PC-9 (cell line): ENCODE measurements at regions not wholly inside any gene's neighbourhood (a gene's known extent, or its start where the extent isn't known, plus 50 kb on each side); places are given as distances from the start of the nearest gene placed in this dataset.

ENCODE experiments used
- BruUV-seq: library from RNA; stranded (reverse); fragments of 400-500 nt; replicated peaks from 2 replicates; lab custom pipeline; 2021; lab: Mats Ljungman, UMichigan
- CTCF ChIA-PET: fragments of 300-600 bp; sonication (Branson Sonifier 250); formaldehyde crosslinking; loops from one replicate; lab custom pipeline; 2022; ENCODE audit warnings: antibody characterized with exemption; lab: Charles Lee
- POLR2A ChIA-PET: fragments of 300-600 bp; sonication (Branson Sonifier 250); formaldehyde crosslinking; loops from one replicate; lab custom pipeline; 2022; ENCODE audit warnings: antibody characterized with exemption; ENCODE audit not compliant: unreplicated experiment; lab: Charles Lee
- DNase-seq, 2 experiments: peaks; one replicate each; pipeline versions ENCODE4 v3.0.0 to v3.0.0-alpha.2; 2015 to 2022; ENCODE audit warnings: mixed read lengths in 1 of 2
- H2AFZ ChIP-seq: fragments of 200-600 bp; sonication (generic); 2 replicates; pipeline ENCODE4 v1.8.1; 2017; ENCODE audit warnings: antibody characterized with exemption
- H3F3A ChIP-seq: fragments of 200-600 bp; sonication (generic); 2 replicates; pipeline ENCODE4 v1.8.1; 2017; ENCODE audit warnings: antibody characterized with exemption, mild to moderate bottlenecking, low read depth; ENCODE audit not compliant: insufficient read depth
- H3K27ac ChIP-seq: fragments of 200-600 bp; sonication (generic); 2 replicates; pipeline ENCODE4 v1.6.1; 2016; ENCODE audit warnings: mixed run types
- H3K27me3 ChIP-seq: fragments of 200-600 bp; sonication (generic); 2 replicates; pipeline ENCODE4 v1.6.1; 2016; ENCODE audit warnings: low read depth, mixed run types; ENCODE audit not compliant: insufficient read depth
- H3K36me3 ChIP-seq: fragments of 200-600 bp; sonication (generic); 2 replicates; pipeline ENCODE4 v1.6.1; 2016; ENCODE audit warnings: low read depth, mixed run types
- H3K4me1 ChIP-seq: fragments of 200-600 bp; sonication (generic); replicated peaks from 2 replicates; pipeline ENCODE4 v1.6.1; 2016; ENCODE audit warnings: mixed run types; ENCODE audit not compliant: insufficient read depth
- H3K4me2 ChIP-seq: fragments of 200-600 bp; sonication (generic); 2 replicates; pipeline ENCODE4 v1.6.1; 2017; ENCODE audit warnings: mixed run types
- H3K4me3 ChIP-seq: fragments of 200-600 bp; sonication (generic); 2 replicates; pipeline ENCODE4 v1.6.1; 2016; ENCODE audit warnings: mixed run types
- H3K79me2 ChIP-seq: fragments of 200-600 bp; sonication (generic); 2 replicates; pipeline ENCODE4 v1.6.1; 2017; ENCODE audit warnings: low read depth, mixed run types
- H3K9me2 ChIP-seq: fragments of 200-600 bp; sonication (generic); 2 replicates; pipeline ENCODE4 v1.8.1; 2017; ENCODE audit warnings: mild to moderate bottlenecking; ENCODE audit not compliant: insufficient read depth
- H3K9me3 ChIP-seq: fragments of 200-600 bp; sonication (generic); 2 replicates; pipeline ENCODE4 v1.8.1; 2016; ENCODE audit warnings: low read depth; ENCODE audit not compliant: insufficient read depth
- H4K20me1 ChIP-seq: fragments of 200-600 bp; sonication (generic); 2 replicates; pipeline ENCODE4 v1.8.1; 2017; ENCODE audit not compliant: insufficient read depth
- EZH2 ChIP-seq: fragments of 200-600 bp; sonication (generic); IDR thresholded peaks from 2 replicates; pipeline ENCODE4 v1.8.0; 2017; ENCODE audit warnings: antibody characterized with exemption, low read depth
- intact Hi-C: fragments of 100-400 bp; cut with micrococcal nuclease; formaldehyde crosslinking; loops from one replicate; pipeline ENCODE4 v1.10.0; 2022; ENCODE audit not compliant: unreplicated experiment
- TF ChIP-seq, protein P1 (sequence below): fragments of 200-600 bp; sonication (generic); conservative IDR thresholded peaks from 2 replicates; pipeline ENCODE4 v1.6.1; 2017; ENCODE audit warnings: mixed run types, antibody characterized with exemption, mild to moderate bottlenecking, moderate library complexity

DNA sequence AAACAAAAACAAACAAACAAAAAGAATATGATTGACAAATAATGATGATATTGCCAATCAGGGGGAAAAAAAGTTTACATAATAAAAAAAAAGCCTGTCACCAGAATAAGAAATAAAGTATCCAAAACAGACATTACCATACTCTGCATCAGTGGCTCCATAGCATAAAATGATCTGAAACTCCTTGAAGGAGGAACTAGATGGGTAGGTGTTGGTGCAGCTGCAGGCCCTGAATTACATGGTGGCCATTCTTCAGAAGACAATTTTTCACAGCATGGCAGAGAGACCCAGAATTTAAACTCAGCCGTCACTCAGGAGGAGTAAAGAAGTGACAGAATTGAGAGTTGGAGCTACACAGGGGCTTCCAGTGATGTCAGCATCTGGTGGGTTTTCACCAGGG, 60.2 kb downstream of the GLUL start:
- H3K9me2 ChIP-seq: no peaks in the 10 kb centered on the region
- no peaks in the 10 kb centered on the region for H3K79me2 ChIP-seq
- CTCF ChIA-PET: no interaction called here
- intact Hi-C loops: no loop called here
- no TSS peak for BruUV-seq
- H3F3A ChIP-seq: no peaks in the 10 kb centered on the region
- H3K9me3 ChIP-seq: no peaks in the 10 kb centered on the region
- H3K4me1 ChIP-seq: no peaks in the 10 kb centered on the region
- H4K20me1 ChIP-seq: no peaks in the 10 kb centered on the region
- H3K4me3 ChIP-seq: no peak overlapping the region
- H3K27me3 ChIP-seq: no peaks in the 10 kb centered on the region
- no peak for DNase-seq
- no peak overlapping the region for H3K4me2 ChIP-seq
- H3K27ac ChIP-seq: no peak overlapping the region
- POLR2A ChIA-PET: no interaction called here
- no peak overlapping the region for H2AFZ ChIP-seq
- H3K36me3 ChIP-seq: no peaks in the 10 kb centered on the region
- TF ChIP-seq EZH2: no peak
- TF ChIP-seq, protein P1, sequence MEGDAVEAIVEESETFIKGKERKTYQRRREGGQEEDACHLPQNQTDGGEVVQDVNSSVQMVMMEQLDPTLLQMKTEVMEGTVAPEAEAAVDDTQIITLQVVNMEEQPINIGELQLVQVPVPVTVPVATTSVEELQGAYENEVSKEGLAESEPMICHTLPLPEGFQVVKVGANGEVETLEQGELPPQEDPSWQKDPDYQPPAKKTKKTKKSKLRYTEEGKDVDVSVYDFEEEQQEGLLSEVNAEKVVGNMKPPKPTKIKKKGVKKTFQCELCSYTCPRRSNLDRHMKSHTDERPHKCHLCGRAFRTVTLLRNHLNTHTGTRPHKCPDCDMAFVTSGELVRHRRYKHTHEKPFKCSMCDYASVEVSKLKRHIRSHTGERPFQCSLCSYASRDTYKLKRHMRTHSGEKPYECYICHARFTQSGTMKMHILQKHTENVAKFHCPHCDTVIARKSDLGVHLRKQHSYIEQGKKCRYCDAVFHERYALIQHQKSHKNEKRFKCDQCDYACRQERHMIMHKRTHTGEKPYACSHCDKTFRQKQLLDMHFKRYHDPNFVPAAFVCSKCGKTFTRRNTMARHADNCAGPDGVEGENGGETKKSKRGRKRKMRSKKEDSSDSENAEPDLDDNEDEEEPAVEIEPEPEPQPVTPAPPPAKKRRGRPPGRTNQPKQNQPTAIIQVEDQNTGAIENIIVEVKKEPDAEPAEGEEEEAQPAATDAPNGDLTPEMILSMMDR: no peak

DNA sequence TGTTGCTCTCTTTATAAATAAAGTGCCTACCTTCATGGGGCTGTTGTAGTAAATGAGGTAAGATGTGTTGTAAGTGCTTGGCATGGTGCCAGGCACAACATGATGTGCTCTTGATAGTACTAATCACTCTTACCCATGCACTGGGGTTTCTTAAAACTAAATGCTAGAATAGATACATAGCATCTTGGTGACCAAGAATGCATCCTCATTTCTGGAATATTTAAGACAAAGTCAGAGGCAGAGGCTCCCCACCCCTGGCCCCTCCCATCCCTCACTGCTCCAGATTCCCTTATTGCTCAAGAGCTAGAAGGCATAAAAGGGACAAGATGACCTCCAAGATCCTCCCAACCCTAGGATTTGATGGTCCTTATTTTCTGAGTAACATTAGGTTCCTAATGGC, 61.3 kb downstream of the GLUL start:
- Histone ChIP-seq H4K20me1 (no peaks in the 10 kb centered on the region), H3F3A (no peaks in the 10 kb centered on the region), H3K27me3 (no peaks in the 10 kb centered on the region), H3K4me2 (no peak overlapping the region), H3K79me2 (no peaks in the 10 kb centered on the region), H3K27ac (no peak overlapping the region), H2AFZ (no peak overlapping the region), H3K9me2 (no peaks in the 10 kb centered on the region), H3K4me1 (no peaks in the 10 kb centered on the region), H3K36me3 (no peaks in the 10 kb centered on the region), H3K9me3 (no peaks in the 10 kb centered on the region), H3K4me3 (no peak overlapping the region)
- no peak for DNase-seq
- TF ChIP-seq, protein P1: no peak
- no peak for TF ChIP-seq EZH2
- intact Hi-C loops: no loop called here
- CTCF ChIA-PET: no interaction called here
- no TSS peak for BruUV-seq
- POLR2A ChIA-PET: interaction anchor here (0.7 kb wide), 1 partner anchor 1679 kb away, joined by 4 read pairs; no protein-coding TSS in a partner anchor

GRCh38 chr1:182329471-182329870, 62.1 kb downstream of the GLUL start:
- no TSS peak for BruUV-seq
- TF ChIP-seq, protein P1: no peak
- TF ChIP-seq EZH2: no peak
- intact Hi-C loops: no loop called here

More at GRCh38 chr1:182329471-182329870, 62.1 kb downstream of the GLUL start:
- no peaks in the 10 kb centered on the region for H3F3A ChIP-seq
- H3K79me2 ChIP-seq: no peaks in the 10 kb centered on the region
- H3K27ac ChIP-seq: no peak overlapping the region
- no peak for DNase-seq
- POLR2A ChIA-PET: no interaction called here
- no peak overlapping the region for H2AFZ ChIP-seq
- H3K9me2 ChIP-seq: no peaks in the 10 kb centered on the region
- no peaks in the 10 kb centered on the region for H3K36me3 ChIP-seq
- H3K4me2 ChIP-seq: no peak overlapping the region
- H3K4me1 ChIP-seq: no peaks in the 10 kb centered on the region
- H3K27me3 ChIP-seq: no peaks in the 10 kb centered on the region
- H3K4me3 ChIP-seq: no peak overlapping the region
- CTCF ChIA-PET: no interaction called here
- H3K9me3 ChIP-seq: no peaks in the 10 kb centered on the region
- H4K20me1 ChIP-seq: no peaks in the 10 kb centered on the region
